BE2C (cell line): ENCODE measurements at regions not wholly inside any gene's neighbourhood (a gene's known extent, or its start where the extent isn't known, plus 50 kb on each side); places are given as distances from the start of the nearest gene placed in this dataset.

Source experiments
- DNase-seq: peaks from one replicate; pipeline ENCODE4 v3.0.0-alpha.2; 2020
- H3K27me3 ChIP-seq: fragments of 250-450 bp; sonication (Bioruptor Pico); 2 replicates; pipeline ENCODE4 v1.5.1; 2020; ENCODE audit warnings: mild to moderate bottlenecking
- H3K36me3 ChIP-seq: fragments of 250-450 bp; sonication (Bioruptor Pico); 2 replicates; pipeline ENCODE4 v1.5.1; 2020; ENCODE audit warnings: mild to moderate bottlenecking
- H3K4me1 ChIP-seq: fragments of 250-450 bp; sonication (Bioruptor Pico); 2 replicates; pipeline ENCODE4 v1.5.1; 2020
- H3K4me3 ChIP-seq: 2 replicates; pipeline ENCODE4 v1.5.1; 2011; ENCODE audit warnings: low read depth, low read length
- H3K9me3 ChIP-seq: fragments of 250-450 bp; sonication (Bioruptor Pico); 2 replicates; pipeline ENCODE4 v1.5.1; 2020
- TF ChIP-seq, protein P1 (sequence below): IDR thresholded peaks from 2 replicates; pipeline ENCODE4 v1.5.1; 2012; ENCODE audit warnings: mild to moderate bottlenecking, low read depth, low read length

DNA sequence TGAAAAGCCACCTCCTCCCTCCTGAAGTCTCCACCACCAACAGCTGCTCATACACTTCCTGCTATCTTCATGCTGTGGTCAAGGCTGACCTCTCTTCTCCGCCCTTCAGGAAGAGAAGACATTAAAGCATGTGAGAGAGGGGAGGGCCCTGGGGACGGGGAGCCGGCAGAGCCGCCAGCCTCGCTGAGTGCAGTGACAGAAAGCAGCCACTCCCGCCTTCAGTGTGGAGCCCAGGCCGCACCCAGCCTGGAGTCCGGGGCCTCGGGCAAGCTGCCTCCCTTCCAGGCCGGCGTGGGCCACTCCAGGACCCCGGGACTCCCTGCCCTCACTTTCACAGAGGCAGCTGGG, 94.7 kb upstream of the TNRC6C start:
- Histone ChIP-seq H3K4me1 (peaks cover 18% of the 10 kb centered on the region), H3K4me3 (no peak overlapping the region), H3K36me3 (no peaks in the 10 kb centered on the region), H3K27me3 (no peaks in the 10 kb centered on the region), H3K9me3 (no peaks in the 10 kb centered on the region)
- TF ChIP-seq, protein P1, sequence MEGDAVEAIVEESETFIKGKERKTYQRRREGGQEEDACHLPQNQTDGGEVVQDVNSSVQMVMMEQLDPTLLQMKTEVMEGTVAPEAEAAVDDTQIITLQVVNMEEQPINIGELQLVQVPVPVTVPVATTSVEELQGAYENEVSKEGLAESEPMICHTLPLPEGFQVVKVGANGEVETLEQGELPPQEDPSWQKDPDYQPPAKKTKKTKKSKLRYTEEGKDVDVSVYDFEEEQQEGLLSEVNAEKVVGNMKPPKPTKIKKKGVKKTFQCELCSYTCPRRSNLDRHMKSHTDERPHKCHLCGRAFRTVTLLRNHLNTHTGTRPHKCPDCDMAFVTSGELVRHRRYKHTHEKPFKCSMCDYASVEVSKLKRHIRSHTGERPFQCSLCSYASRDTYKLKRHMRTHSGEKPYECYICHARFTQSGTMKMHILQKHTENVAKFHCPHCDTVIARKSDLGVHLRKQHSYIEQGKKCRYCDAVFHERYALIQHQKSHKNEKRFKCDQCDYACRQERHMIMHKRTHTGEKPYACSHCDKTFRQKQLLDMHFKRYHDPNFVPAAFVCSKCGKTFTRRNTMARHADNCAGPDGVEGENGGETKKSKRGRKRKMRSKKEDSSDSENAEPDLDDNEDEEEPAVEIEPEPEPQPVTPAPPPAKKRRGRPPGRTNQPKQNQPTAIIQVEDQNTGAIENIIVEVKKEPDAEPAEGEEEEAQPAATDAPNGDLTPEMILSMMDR: no peak
- peak; percentile 51 for DNase-seq

DNA sequence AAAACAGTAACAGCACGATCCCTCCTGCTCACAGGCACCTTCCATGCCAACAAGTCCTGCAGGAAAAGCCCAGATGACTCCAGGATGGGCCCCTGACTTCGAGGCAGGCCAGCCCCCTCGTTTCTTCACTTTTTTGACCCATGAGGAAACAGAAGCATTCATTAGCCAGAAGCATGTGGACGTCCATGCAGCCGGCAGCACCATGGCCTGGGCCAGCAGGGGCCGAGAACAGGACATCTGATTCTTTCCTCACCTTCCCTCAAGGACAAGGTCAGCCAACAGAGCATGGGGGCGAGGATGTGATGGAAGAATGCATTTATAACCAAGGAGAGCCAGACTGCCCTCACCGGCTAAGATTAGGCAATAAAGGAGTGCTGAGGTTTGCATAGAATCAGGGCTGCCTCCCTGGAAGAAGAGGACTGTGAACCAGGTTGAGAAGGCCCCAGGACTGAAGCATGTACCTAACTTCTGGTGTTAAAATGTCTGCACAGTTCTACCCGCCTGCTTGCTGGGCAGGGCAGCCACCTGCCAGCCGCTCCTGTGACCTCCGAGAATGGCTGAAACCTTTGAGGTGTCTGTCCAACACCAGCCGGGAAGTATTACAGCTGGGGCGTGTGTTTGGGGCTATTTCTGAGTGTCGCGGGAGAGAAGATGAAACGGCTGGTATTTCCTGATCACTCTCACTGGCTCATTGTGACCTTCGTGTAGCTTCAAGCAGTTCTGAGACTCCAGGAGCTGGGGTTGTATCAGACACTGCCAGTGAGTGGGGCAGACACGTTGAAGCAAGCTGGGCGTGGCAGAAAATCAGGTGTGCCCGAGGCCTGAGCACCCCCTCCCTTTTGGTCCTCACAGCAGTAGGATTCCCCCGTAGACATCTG, 94.0 kb upstream of the TNRC6C start:
- Histone ChIP-seq H3K27me3 (no peaks in the 10 kb centered on the region), H3K4me1 (peaks cover 25% of the 10 kb centered on the region), H3K4me3 (no peak overlapping the region; the same call in 1 of the 2 replicates), H3K9me3 (no peaks in the 10 kb centered on the region), H3K36me3 (no peaks in the 10 kb centered on the region)
- no peak for DNase-seq
- TF ChIP-seq, protein P1: no peak

DNA sequence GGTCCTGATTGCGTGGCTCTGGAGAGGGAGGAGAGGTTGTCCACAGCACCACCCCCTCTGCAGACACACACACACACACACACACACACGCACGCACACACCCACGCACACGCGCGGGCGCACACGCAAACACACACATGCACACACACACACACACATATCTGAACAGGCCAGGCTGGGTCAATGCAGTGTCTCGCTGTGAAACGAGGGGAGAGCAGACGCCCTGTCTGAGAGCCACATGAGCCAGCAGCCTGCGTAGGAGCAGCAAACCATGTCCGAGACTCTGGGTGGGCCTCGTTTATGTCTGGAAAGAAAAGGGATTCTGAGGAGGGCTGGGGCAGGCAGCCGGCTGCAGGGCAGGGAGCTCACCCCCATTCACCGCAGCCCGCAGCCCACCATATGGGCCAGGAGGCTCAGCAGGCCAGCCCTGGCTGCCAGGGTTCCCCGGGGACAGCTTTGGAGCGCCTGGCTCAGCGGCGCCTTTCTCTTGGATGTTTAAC, 93.3 kb upstream of the TNRC6C start:
- Histone ChIP-seq H3K36me3 (no peaks in the 10 kb centered on the region), H3K9me3 (no peaks in the 10 kb centered on the region), H3K4me3 (peak overlapping the region; percentile 2; the same call in 1 of the 2 replicates), H3K27me3 (no peaks in the 10 kb centered on the region), H3K4me1 (peaks cover 25% of the 10 kb centered on the region)
- TF ChIP-seq, protein P1: no peak
- peak; percentile 89 for DNase-seq

DNA sequence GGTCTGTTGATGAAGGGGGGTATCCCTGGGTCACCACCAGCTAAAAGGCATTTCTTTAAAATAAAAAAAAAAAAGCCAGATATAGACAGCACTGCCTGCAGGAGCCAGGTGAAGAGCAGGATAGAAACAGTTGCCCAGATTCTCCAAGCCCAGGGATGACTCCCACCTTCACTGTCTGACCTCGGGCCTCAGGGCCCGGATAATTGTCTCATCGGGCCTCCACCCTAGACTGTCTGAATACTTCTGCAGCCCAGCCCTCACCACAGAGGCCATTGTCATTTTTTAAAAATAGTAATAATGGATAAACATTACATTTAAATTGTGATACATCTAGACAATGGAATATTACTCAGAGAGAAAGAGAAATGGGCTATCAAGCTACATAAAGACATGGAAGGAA, 92.8 kb upstream of the TNRC6C start:
- DNase-seq: no peak
- H3K4me1 ChIP-seq: peaks cover 25% of the 10 kb centered on the region
- TF ChIP-seq, protein P1: no peak
- no peak overlapping the region for H3K4me3 ChIP-seq
- no peaks in the 10 kb centered on the region for H3K36me3 ChIP-seq
- no peaks in the 10 kb centered on the region for H3K9me3 ChIP-seq
- H3K27me3 ChIP-seq: no peaks in the 10 kb centered on the region

DNA sequence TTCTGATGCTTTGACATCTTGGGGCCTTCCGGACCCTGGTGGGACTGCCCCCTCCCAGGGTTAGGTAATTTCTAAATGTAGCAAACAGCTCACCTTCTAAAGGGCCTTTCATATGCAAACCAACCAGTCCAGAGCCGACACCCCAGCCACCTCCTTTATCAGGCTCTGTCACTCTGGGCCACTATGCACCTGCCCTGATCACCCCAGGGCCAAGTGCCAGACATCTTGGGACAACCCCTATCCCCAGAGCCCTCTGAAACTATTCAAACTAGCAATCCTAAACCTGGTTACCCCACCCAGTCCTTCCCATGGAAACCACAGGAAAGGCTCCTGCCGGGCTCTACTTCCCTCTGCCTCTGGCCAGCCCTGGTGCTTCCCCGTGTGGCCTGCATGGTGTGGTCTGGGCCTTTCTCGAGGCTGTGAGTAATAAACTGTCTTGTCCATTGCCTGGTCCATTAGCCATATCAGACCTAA, 91.2 kb upstream of the TNRC6C start:
- DNase-seq: no peak
- TF ChIP-seq, protein P1: no peak
- H3K4me1 ChIP-seq: peaks cover 29% of the 10 kb centered on the region
- H3K36me3 ChIP-seq: no peaks in the 10 kb centered on the region
- H3K27me3 ChIP-seq: no peaks in the 10 kb centered on the region
- no peaks in the 10 kb centered on the region for H3K9me3 ChIP-seq
- no peak overlapping the region for H3K4me3 ChIP-seq
